ENCODE measurements at regions not wholly inside any gene's neighbourhood (a gene's known extent, or its start where the extent isn't known, plus 50 kb on each side); places are given as distances from the start of the nearest gene placed in this dataset.

DNA sequence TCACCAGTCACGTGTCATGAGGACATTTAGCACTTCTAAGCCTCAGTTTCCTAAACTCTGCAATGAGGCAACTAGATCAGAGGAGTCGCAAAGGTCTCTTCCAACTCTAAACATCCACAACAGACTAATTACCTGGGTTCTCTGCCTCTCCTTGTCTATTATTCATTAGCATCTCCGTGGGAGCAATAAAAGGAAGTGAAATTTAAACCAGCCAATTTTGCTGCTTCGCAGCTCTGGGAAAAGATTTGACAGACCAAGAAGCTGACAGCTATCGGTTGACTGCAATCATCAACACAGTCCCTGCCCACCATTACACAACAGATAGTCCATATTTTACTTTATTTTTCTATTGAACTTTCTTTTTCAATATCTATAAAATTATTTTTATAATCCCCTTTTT is 308.9 kb downstream of the NR2F1-AS1 start:
- CTCF ChIA-PET: no interaction called here
- POLR2A ChIA-PET: no interaction called here
- TF ChIP-seq, protein P1, sequence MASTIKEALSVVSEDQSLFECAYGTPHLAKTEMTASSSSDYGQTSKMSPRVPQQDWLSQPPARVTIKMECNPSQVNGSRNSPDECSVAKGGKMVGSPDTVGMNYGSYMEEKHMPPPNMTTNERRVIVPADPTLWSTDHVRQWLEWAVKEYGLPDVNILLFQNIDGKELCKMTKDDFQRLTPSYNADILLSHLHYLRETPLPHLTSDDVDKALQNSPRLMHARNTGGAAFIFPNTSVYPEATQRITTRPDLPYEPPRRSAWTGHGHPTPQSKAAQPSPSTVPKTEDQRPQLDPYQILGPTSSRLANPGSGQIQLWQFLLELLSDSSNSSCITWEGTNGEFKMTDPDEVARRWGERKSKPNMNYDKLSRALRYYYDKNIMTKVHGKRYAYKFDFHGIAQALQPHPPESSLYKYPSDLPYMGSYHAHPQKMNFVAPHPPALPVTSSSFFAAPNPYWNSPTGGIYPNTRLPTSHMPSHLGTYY (CRISPR knock-in tag; IDR thresholded peaks at IDR 0.05): no peak
- TF ChIP-seq CREM (CRISPR knock-in tag; IDR thresholded peaks at IDR 0.05) (no peak), OVOL2 (CRISPR knock-in tag; IDR thresholded peaks at IDR 0.05; ENCODE audit: borderline replicate concordance) (no peak), HMGA2 (CRISPR knock-in tag; IDR thresholded peaks at IDR 0.05) (no peak), ELF4 (CRISPR knock-in tag; IDR thresholded peaks at IDR 0.05; ENCODE audit: low read depth) (no peak), ZNF121 (CRISPR knock-in tag; IDR thresholded peaks at IDR 0.05) (no peak), ETV6 (CRISPR knock-in tag; IDR thresholded peaks at IDR 0.05) (no peak), MYBL2 (CRISPR knock-in tag; IDR thresholded peaks at IDR 0.05) (no peak)
- TF ChIP-seq, protein P2, sequence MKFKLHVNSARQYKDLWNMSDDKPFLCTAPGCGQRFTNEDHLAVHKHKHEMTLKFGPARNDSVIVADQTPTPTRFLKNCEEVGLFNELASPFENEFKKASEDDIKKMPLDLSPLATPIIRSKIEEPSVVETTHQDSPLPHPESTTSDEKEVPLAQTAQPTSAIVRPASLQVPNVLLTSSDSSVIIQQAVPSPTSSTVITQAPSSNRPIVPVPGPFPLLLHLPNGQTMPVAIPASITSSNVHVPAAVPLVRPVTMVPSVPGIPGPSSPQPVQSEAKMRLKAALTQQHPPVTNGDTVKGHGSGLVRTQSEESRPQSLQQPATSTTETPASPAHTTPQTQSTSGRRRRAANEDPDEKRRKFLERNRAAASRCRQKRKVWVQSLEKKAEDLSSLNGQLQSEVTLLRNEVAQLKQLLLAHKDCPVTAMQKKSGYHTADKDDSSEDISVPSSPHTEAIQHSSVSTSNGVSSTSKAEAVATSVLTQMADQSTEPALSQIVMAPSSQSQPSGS (CRISPR knock-in tag; IDR thresholded peaks at IDR 0.05; ENCODE audit: borderline replicate concordance, low read depth): no peak
- TF ChIP-seq, protein P3, sequence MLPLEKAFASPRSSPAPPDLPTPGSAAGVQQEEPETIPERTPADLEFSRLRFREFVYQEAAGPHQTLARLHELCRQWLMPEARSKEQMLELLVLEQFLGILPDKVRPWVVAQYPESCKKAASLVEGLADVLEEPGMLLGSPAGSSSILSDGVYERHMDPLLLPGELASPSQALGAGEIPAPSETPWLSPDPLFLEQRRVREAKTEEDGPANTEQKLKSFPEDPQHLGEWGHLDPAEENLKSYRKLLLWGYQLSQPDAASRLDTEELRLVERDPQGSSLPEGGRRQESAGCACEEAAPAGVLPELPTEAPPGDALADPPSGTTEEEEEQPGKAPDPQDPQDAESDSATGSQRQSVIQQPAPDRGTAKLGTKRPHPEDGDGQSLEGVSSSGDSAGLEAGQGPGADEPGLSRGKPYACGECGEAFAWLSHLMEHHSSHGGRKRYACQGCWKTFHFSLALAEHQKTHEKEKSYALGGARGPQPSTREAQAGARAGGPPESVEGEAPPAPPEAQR (CRISPR knock-in tag; IDR thresholded peaks at IDR 0.05): no peak
- TF ChIP-seq, protein P4, sequence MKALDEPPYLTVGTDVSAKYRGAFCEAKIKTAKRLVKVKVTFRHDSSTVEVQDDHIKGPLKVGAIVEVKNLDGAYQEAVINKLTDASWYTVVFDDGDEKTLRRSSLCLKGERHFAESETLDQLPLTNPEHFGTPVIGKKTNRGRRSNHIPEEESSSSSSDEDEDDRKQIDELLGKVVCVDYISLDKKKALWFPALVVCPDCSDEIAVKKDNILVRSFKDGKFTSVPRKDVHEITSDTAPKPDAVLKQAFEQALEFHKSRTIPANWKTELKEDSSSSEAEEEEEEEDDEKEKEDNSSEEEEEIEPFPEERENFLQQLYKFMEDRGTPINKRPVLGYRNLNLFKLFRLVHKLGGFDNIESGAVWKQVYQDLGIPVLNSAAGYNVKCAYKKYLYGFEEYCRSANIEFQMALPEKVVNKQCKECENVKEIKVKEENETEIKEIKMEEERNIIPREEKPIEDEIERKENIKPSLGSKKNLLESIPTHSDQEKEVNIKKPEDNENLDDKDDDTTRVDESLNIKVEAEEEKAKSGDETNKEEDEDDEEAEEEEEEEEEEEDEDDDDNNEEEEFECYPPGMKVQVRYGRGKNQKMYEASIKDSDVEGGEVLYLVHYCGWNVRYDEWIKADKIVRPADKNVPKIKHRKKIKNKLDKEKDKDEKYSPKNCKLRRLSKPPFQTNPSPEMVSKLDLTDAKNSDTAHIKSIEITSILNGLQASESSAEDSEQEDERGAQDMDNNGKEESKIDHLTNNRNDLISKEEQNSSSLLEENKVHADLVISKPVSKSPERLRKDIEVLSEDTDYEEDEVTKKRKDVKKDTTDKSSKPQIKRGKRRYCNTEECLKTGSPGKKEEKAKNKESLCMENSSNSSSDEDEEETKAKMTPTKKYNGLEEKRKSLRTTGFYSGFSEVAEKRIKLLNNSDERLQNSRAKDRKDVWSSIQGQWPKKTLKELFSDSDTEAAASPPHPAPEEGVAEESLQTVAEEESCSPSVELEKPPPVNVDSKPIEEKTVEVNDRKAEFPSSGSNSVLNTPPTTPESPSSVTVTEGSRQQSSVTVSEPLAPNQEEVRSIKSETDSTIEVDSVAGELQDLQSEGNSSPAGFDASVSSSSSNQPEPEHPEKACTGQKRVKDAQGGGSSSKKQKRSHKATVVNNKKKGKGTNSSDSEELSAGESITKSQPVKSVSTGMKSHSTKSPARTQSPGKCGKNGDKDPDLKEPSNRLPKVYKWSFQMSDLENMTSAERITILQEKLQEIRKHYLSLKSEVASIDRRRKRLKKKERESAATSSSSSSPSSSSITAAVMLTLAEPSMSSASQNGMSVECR (CRISPR knock-in tag; IDR thresholded peaks at IDR 0.05; ENCODE audit: borderline replicate concordance): no peak
- TF ChIP-seq, protein P5, sequence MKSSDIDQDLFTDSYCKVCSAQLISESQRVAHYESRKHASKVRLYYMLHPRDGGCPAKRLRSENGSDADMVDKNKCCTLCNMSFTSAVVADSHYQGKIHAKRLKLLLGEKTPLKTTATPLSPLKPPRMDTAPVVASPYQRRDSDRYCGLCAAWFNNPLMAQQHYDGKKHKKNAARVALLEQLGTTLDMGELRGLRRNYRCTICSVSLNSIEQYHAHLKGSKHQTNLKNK (CRISPR knock-in tag; IDR thresholded peaks at IDR 0.05): no peak
- TF ChIP-seq, protein P6, sequence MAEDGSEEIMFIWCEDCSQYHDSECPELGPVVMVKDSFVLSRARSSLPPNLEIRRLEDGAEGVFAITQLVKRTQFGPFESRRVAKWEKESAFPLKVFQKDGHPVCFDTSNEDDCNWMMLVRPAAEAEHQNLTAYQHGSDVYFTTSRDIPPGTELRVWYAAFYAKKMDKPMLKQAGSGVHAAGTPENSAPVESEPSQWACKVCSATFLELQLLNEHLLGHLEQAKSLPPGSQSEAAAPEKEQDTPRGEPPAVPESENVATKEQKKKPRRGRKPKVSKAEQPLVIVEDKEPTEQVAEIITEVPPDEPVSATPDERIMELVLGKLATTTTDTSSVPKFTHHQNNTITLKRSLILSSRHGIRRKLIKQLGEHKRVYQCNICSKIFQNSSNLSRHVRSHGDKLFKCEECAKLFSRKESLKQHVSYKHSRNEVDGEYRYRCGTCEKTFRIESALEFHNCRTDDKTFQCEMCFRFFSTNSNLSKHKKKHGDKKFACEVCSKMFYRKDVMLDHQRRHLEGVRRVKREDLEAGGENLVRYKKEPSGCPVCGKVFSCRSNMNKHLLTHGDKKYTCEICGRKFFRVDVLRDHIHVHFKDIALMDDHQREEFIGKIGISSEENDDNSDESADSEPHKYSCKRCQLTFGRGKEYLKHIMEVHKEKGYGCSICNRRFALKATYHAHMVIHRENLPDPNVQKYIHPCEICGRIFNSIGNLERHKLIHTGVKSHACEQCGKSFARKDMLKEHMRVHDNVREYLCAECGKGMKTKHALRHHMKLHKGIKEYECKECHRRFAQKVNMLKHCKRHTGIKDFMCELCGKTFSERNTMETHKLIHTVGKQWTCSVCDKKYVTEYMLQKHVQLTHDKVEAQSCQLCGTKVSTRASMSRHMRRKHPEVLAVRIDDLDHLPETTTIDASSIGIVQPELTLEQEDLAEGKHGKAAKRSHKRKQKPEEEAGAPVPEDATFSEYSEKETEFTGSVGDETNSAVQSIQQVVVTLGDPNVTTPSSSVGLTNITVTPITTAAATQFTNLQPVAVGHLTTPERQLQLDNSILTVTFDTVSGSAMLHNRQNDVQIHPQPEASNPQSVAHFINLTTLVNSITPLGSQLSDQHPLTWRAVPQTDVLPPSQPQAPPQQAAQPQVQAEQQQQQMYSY (CRISPR knock-in tag; IDR thresholded peaks at IDR 0.05): no peak
- TF ChIP-seq, protein P7, sequence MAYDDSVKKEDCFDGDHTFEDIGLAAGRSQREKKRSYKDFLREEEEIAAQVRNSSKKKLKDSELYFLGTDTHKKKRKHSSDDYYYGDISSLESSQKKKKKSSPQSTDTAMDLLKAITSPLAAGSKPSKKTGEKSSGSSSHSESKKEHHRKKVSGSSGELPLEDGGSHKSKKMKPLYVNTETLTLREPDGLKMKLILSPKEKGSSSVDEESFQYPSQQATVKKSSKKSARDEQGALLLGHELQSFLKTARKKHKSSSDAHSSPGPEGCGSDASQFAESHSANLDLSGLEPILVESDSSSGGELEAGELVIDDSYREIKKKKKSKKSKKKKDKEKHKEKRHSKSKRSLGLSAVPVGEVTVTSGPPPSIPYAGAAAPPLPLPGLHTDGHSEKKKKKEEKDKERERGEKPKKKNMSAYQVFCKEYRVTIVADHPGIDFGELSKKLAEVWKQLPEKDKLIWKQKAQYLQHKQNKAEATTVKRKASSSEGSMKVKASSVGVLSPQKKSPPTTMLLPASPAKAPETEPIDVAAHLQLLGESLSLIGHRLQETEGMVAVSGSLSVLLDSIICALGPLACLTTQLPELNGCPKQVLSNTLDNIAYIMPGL (CRISPR knock-in tag; IDR thresholded peaks at IDR 0.05): no peak

More for the DNA sequence above, 308.9 kb downstream of the NR2F1-AS1 start:
- Mint-ChIP-seq H3K9me3 (peaks cover 5% of the 10 kb centered on the region; the same call in 1 of the 2 replicates), H3K36me3 (no peaks in the 10 kb centered on the region; the same call in 1 of the 2 replicates), H3K27me3 (ENCODE audit: low read depth) (no peaks in the 10 kb centered on the region), H3K4me1 (peaks cover 18% of the 10 kb centered on the region), H3K27ac (no peak overlapping the region), H3K4me3 (no peak overlapping the region)
- no peak for ATAC-seq
- no peak for DNase-seq (ENCODE audit: low spot score)
